Right atrium auricular region (tissue), 2 donors: ENCODE measurements at regions not wholly inside any gene's neighbourhood (a gene's known extent, or its start where the extent isn't known, plus 50 kb on each side); places are given as distances from the start of the nearest gene placed in this dataset.

Source experiments
- DNase-seq: peaks from one replicate; pipeline ENCODE4 v3.0.0-alpha.2; 2019; ENCODE audit warnings: low spot score
- H3K27ac ChIP-seq, 2 donors: fragments of 200-600 bp; sonication (generic); 1 replicate in 1 of 2; 2 replicates in 1 of 2; pipeline ENCODE4 v1.5.1; 2016 to 2019
- H3K27me3 ChIP-seq, 2 donors: fragments of 200-600 bp; sonication (generic); one replicate each; pipeline versions ENCODE4 v1.5.1 to v1.6.0; 2017 to 2019
- H3K36me3 ChIP-seq: fragments of 200-600 bp; sonication (generic); one replicate; pipeline ENCODE4 v1.5.1; 2016
- H3K4me1 ChIP-seq, 2 donors: fragments of 200-600 bp; sonication (generic); one replicate each; pipeline versions ENCODE4 v1.5.1 to v1.6.0; 2017 to 2019
- H3K4me3 ChIP-seq, 2 donors: fragments of 200-600 bp; sonication (generic); 1 replicate in 1 of 2; 2 replicates in 1 of 2; pipeline ENCODE4 v1.5.1; 2017 to 2019; ENCODE audit warnings: mild to moderate bottlenecking in 1 of 2, moderate library complexity in 1 of 2
- H3K9me3 ChIP-seq, 2 donors: fragments of 200-600 bp; sonication (generic); one replicate each; pipeline ENCODE4 v1.5.1; 2019
- TF ChIP-seq, protein P1 (sequence below), 2 donors: fragments of 200-600 bp; sonication (generic); IDR thresholded peaks; one replicate each; pipeline ENCODE4 v1.5.1; 2019; ENCODE audit warnings: antibody characterized with exemption in 2 of 2

GRCh38 chr12:24731596-24731995 is 217.3 kb downstream of the BCAT1 start:
- Histone ChIP-seq H3K27me3 (no peaks in the 10 kb centered on the region), H3K9me3 (no peaks in the 10 kb centered on the region), H3K4me1 (no peaks in the 10 kb centered on the region), H3K36me3 (no peaks in the 10 kb centered on the region), H3K27ac (no peak overlapping the region), H3K4me3 (no peak overlapping the region)
- TF ChIP-seq, protein P1, sequence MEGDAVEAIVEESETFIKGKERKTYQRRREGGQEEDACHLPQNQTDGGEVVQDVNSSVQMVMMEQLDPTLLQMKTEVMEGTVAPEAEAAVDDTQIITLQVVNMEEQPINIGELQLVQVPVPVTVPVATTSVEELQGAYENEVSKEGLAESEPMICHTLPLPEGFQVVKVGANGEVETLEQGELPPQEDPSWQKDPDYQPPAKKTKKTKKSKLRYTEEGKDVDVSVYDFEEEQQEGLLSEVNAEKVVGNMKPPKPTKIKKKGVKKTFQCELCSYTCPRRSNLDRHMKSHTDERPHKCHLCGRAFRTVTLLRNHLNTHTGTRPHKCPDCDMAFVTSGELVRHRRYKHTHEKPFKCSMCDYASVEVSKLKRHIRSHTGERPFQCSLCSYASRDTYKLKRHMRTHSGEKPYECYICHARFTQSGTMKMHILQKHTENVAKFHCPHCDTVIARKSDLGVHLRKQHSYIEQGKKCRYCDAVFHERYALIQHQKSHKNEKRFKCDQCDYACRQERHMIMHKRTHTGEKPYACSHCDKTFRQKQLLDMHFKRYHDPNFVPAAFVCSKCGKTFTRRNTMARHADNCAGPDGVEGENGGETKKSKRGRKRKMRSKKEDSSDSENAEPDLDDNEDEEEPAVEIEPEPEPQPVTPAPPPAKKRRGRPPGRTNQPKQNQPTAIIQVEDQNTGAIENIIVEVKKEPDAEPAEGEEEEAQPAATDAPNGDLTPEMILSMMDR (IDR thresholded peaks at IDR 0.05): no peak
- no peak for DNase-seq

GRCh38 chr12:24730489-24730896 is 218.4 kb downstream of the BCAT1 start:
- no peaks in the 10 kb centered on the region for H3K36me3 ChIP-seq
- H3K27me3 ChIP-seq: no peaks in the 10 kb centered on the region
- no peak for DNase-seq
- no peak overlapping the region for H3K4me3 ChIP-seq
- no peak overlapping the region for H3K27ac ChIP-seq
- TF ChIP-seq, protein P1 (IDR thresholded peaks at IDR 0.05): no peak
- no peaks in the 10 kb centered on the region for H3K9me3 ChIP-seq
- no peaks in the 10 kb centered on the region for H3K4me1 ChIP-seq

GRCh38 chr12:24728826-24729225 is 220.1 kb downstream of the BCAT1 start:
- H3K27ac ChIP-seq: no peak overlapping the region
- TF ChIP-seq, protein P1 (IDR thresholded peaks at IDR 0.05): no peak
- H3K36me3 ChIP-seq: no peaks in the 10 kb centered on the region
- H3K4me3 ChIP-seq: no peak overlapping the region
- H3K9me3 ChIP-seq: no peaks in the 10 kb centered on the region
- no peak for DNase-seq
- H3K4me1 ChIP-seq: no peaks in the 10 kb centered on the region
- H3K27me3 ChIP-seq: no peaks in the 10 kb centered on the region

DNA sequence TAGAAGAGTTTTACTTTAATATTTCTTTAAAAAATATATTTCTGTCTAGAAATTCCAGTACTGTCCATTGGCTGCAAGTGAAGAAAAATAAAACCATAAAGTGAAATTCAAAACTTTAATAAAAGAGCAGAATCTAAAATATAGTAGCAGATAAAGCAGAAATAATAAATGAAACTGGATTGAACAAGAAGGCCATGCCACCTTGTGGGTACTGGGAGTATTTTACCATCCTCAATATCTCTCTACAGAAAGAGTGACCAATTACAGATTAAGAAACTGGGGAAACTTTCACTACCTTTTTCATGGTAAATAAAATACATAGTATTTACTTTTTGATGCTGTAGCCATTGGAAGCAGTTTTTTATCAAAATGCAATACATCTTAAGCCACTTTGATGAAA is 220.5 kb downstream of the BCAT1 start:
- DNase-seq: no peak
- H3K27me3 ChIP-seq: no peaks in the 10 kb centered on the region
- TF ChIP-seq, protein P1 (IDR thresholded peaks at IDR 0.05): peak; percentile 34 to 57
- no peak overlapping the region for H3K4me3 ChIP-seq
- no peaks in the 10 kb centered on the region for H3K4me1 ChIP-seq
- no peaks in the 10 kb centered on the region for H3K36me3 ChIP-seq
- no peaks in the 10 kb centered on the region for H3K9me3 ChIP-seq
- H3K27ac ChIP-seq: no peak overlapping the region

DNA sequence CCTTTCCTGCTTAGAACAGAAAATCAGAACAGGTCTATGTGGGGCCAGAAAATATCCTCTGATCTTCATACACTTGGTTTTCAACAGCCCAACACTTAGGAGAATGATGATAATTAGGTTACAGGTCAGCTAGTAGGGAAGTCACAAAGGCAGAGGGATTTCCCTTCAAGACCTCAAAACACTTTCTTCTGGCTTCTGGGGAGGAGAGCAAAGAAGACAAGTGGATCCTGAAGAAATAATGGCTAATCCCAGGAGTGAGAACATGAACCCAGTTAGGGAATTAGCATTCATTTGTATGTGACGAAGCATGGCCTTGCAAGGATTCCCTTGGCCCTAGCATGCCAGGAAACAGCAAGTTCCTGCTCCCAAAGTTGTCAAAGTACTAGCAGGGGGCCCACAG is 223.3 kb downstream of the BCAT1 start:
- no peaks in the 10 kb centered on the region for H3K27me3 ChIP-seq
- no peaks in the 10 kb centered on the region for H3K9me3 ChIP-seq
- H3K4me3 ChIP-seq: no peak overlapping the region
- H3K27ac ChIP-seq: no peak overlapping the region
- H3K4me1 ChIP-seq: no peaks in the 10 kb centered on the region
- H3K36me3 ChIP-seq: no peaks in the 10 kb centered on the region
- no peak for DNase-seq
- TF ChIP-seq, protein P1 (IDR thresholded peaks at IDR 0.05): no peak

GRCh38 chr12:24724814-24725213 is 224.1 kb downstream of the BCAT1 start:
- no peak overlapping the region for H3K4me3 ChIP-seq
- H3K27ac ChIP-seq: no peak overlapping the region
- H3K36me3 ChIP-seq: no peaks in the 10 kb centered on the region
- H3K4me1 ChIP-seq: no peaks in the 10 kb centered on the region
- H3K9me3 ChIP-seq: no peaks in the 10 kb centered on the region
- no peak for DNase-seq
- TF ChIP-seq, protein P1 (IDR thresholded peaks at IDR 0.05): no peak
- H3K27me3 ChIP-seq: no peaks in the 10 kb centered on the region
